ENCODE measurements at regions not wholly inside any gene's neighbourhood (a gene's known extent, or its start where the extent isn't known, plus 50 kb on each side); places are given as distances from the start of the nearest gene placed in this dataset.
"Not testable (repeated sequence)": the region's sequence is repeated elsewhere in the genome, so short reads cannot be mapped to it uniquely, and the experiment has no call there.

DNA sequence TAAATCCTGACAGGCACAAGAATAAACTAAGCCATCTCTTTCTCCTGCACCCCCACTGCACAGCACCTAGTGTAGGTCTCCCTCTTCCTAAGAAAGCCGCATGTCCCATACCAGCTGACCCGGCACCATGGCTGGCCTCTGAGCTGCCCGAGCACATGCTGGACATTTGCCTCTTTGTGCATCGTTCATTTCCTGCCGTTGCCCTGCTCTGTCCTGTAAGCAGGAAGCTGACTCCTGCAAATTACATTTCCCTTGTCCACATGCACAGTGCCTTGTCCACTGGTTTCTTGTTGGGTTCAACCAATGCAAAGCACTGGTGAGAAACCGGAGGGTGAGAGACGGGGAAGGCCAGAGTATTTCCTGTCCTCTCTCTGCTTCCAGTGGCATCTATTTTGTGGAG lies 71.6 kb upstream of the PLGLB1 start:
- H3K27ac ChIP-seq; H3K4me3 ChIP-seq; H3K79me2 ChIP-seq (ENCODE audit: insufficient read depth); H3K4me1 ChIP-seq (ENCODE audit: insufficient read depth); H3K9me3 ChIP-seq (ENCODE audit: low read depth); DNase-seq; H3F3A ChIP-seq (ENCODE audit: insufficient read depth); in situ Hi-C loops (cut with MboI); H4K20me1 ChIP-seq (ENCODE audit: insufficient read depth); H2AFZ ChIP-seq; H3K36me3 ChIP-seq (ENCODE audit: low read depth); H3K9me2 ChIP-seq (ENCODE audit: insufficient read depth); H3K4me2 ChIP-seq (ENCODE audit: unreplicated experiment); H3K27me3 ChIP-seq (replicated peaks; ENCODE audit: insufficient read depth); H3K9ac ChIP-seq: not testable (repeated sequence)
- 82 to 97% methylated on average over 3 of the region's 7 CpGs for WGBS, 2 experiments (ENCODE audit: low coverage in 1 of 2, low lambda C conversion rate in 2 of 2, missing lambda C conversion rate in 2 of 2)

GRCh38 chr2:87093937-87094529 lies 72.4 kb upstream of the PLGLB1 start:
- H3K4me2 ChIP-seq (ENCODE audit: unreplicated experiment); in situ Hi-C loops (cut with MboI); H4K20me1 ChIP-seq (ENCODE audit: insufficient read depth); H3K9ac ChIP-seq; H2AFZ ChIP-seq; H3K36me3 ChIP-seq (ENCODE audit: low read depth); H3K27me3 ChIP-seq (replicated peaks; ENCODE audit: insufficient read depth); H3K9me2 ChIP-seq (ENCODE audit: insufficient read depth); H3F3A ChIP-seq (ENCODE audit: insufficient read depth); H3K79me2 ChIP-seq (ENCODE audit: insufficient read depth); H3K27ac ChIP-seq; H3K4me1 ChIP-seq (ENCODE audit: insufficient read depth); H3K9me3 ChIP-seq (ENCODE audit: low read depth); DNase-seq; H3K4me3 ChIP-seq: not testable (repeated sequence)
- WGBS, 2 experiments (ENCODE audit: low coverage in 1 of 2, low lambda C conversion rate in 2 of 2, missing lambda C conversion rate in 2 of 2): 28 to 39% methylated on average over 10 to 11 of the region's 12 CpGs

- H3F3A ChIP-seq (ENCODE audit: insufficient read depth); DNase-seq; H3K4me1 ChIP-seq (ENCODE audit: insufficient read depth); H3K36me3 ChIP-seq (ENCODE audit: low read depth); H3K27me3 ChIP-seq (replicated peaks; ENCODE audit: insufficient read depth); H3K4me2 ChIP-seq (ENCODE audit: unreplicated experiment); H4K20me1 ChIP-seq (ENCODE audit: insufficient read depth); in situ Hi-C loops (cut with MboI); H3K27ac ChIP-seq; H3K9ac ChIP-seq; H3K9me3 ChIP-seq (ENCODE audit: low read depth); H2AFZ ChIP-seq; H3K9me2 ChIP-seq (ENCODE audit: insufficient read depth); H3K79me2 ChIP-seq (ENCODE audit: insufficient read depth); H3K4me3 ChIP-seq: not testable (repeated sequence)
Observed at GRCh38 chr2:87095804-87096203, 74.2 kb upstream of the PLGLB1 start.

GRCh38 chr2:87128761-87129553 lies 107.3 kb upstream of the PLGLB1 start:
- DNase-seq; H3K4me3 ChIP-seq; H3K9me3 ChIP-seq (ENCODE audit: low read depth); H4K20me1 ChIP-seq (ENCODE audit: insufficient read depth); H3K79me2 ChIP-seq (ENCODE audit: insufficient read depth); H2AFZ ChIP-seq; H3F3A ChIP-seq (ENCODE audit: insufficient read depth); H3K4me1 ChIP-seq (ENCODE audit: insufficient read depth); H3K27ac ChIP-seq; H3K27me3 ChIP-seq (replicated peaks; ENCODE audit: insufficient read depth); H3K9me2 ChIP-seq (ENCODE audit: insufficient read depth); H3K9ac ChIP-seq; in situ Hi-C loops (cut with MboI); H3K36me3 ChIP-seq (ENCODE audit: low read depth); H3K4me2 ChIP-seq (ENCODE audit: unreplicated experiment): not testable (repeated sequence)
- WGBS, 2 experiments (ENCODE audit: low coverage in 1 of 2, low lambda C conversion rate in 2 of 2, missing lambda C conversion rate in 2 of 2): 47 to 48% methylated on average over 3 to 4 of the region's 5 CpGs

GRCh38 chr2:87132577-87132976 lies 110.9 kb upstream of the PLGLB1 start:
- H3K9ac ChIP-seq; DNase-seq; H3F3A ChIP-seq (ENCODE audit: insufficient read depth); H3K4me2 ChIP-seq (ENCODE audit: unreplicated experiment); H3K27me3 ChIP-seq (replicated peaks; ENCODE audit: insufficient read depth); H4K20me1 ChIP-seq (ENCODE audit: insufficient read depth); H3K79me2 ChIP-seq (ENCODE audit: insufficient read depth); H3K4me3 ChIP-seq; in situ Hi-C loops (cut with MboI); H3K9me2 ChIP-seq (ENCODE audit: insufficient read depth); H3K36me3 ChIP-seq (ENCODE audit: low read depth); H2AFZ ChIP-seq; H3K27ac ChIP-seq; H3K9me3 ChIP-seq (ENCODE audit: low read depth); H3K4me1 ChIP-seq (ENCODE audit: insufficient read depth): not testable (repeated sequence)
- WGBS, 2 experiments (ENCODE audit: low coverage in 1 of 2, low lambda C conversion rate in 2 of 2, missing lambda C conversion rate in 2 of 2): 54 to 56% methylated on average over 2 of the region's 2 CpGs

DNA sequence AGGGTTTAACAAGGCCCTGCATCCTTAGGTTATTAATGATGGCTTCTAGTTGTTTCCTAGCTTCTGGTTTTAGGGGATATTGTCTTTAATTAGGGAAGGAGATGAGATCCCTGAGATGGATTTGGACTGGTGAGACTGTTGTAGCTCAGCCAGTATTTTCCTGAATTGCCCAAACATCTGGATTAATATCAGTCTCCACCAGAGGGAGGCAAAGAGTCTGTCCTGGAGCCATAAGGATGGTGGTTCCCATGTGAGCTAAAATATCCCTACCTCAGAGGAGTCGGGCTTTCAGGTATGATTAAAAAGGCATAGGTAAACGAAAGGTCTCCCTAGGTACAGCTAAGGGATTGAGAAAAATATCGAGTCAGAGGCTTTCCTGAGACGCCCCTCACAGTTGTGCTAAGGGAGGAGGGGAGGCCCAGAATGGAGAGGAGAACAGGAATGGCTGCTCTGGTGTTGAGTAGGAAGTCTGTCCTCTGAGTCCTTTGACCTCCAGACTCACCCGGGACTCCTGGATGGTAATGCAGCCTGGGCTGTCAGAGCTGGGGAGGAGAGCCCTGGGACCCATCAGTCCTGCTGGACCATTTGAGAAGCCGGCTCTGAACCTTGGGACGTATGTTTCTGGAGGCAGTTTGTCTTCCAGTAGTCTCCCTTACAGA lies 130.3 kb upstream of the PLGLB1 start:
- H2AFZ ChIP-seq; H3K36me3 ChIP-seq (ENCODE audit: low read depth); H3F3A ChIP-seq (ENCODE audit: insufficient read depth); H3K4me2 ChIP-seq (ENCODE audit: unreplicated experiment); H3K27ac ChIP-seq; DNase-seq; in situ Hi-C loops (cut with MboI); H4K20me1 ChIP-seq (ENCODE audit: insufficient read depth); H3K27me3 ChIP-seq (replicated peaks; ENCODE audit: insufficient read depth); H3K9me2 ChIP-seq (ENCODE audit: insufficient read depth); H3K4me1 ChIP-seq (ENCODE audit: insufficient read depth); H3K4me3 ChIP-seq; H3K9ac ChIP-seq; H3K79me2 ChIP-seq (ENCODE audit: insufficient read depth); H3K9me3 ChIP-seq (ENCODE audit: low read depth): not testable (repeated sequence)
- WGBS, 2 experiments (ENCODE audit: low coverage in 1 of 2, low lambda C conversion rate in 2 of 2, missing lambda C conversion rate in 2 of 2): no CpG with 5 or more reads among the region's 7 CpGs

DNA sequence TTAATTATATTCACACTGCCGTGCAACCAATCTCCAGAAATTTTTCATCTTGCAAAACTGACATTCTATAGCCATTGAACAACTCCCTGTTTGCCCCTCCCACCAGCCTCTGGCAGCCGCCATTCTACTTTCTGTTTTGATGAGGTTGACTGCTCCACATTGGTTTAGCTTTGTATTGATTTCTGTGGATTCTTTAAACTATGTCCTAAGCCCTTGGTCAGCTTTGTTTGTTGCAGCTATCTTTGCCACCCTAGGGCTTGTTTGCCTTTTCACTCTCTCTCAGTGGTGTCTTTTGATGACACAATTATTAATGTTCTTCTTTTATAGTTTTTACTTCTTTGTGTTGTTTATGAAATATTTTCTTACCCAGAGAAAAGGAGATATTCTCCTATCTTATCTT lies 152.8 kb upstream of the PLGLB1 start:
- in situ Hi-C loops (cut with MboI); H3K9ac ChIP-seq; H3K4me3 ChIP-seq; H2AFZ ChIP-seq; H3K9me3 ChIP-seq (ENCODE audit: low read depth); H3K9me2 ChIP-seq (ENCODE audit: insufficient read depth); DNase-seq; H3K79me2 ChIP-seq (ENCODE audit: insufficient read depth); H3F3A ChIP-seq (ENCODE audit: insufficient read depth); H3K27ac ChIP-seq; H3K36me3 ChIP-seq (ENCODE audit: low read depth); H3K27me3 ChIP-seq (replicated peaks; ENCODE audit: insufficient read depth); H3K4me1 ChIP-seq (ENCODE audit: insufficient read depth); H4K20me1 ChIP-seq (ENCODE audit: insufficient read depth); H3K4me2 ChIP-seq (ENCODE audit: unreplicated experiment): not testable (repeated sequence)
- 31 to 60% methylated on average over 1 to 2 of the region's 2 CpGs for WGBS, 2 experiments (ENCODE audit: low coverage in 1 of 2, low lambda C conversion rate in 2 of 2, missing lambda C conversion rate in 2 of 2)
